HFF-Myc (cell line): ENCODE measurements at regions not wholly inside any gene's neighbourhood (a gene's known extent, or its start where the extent isn't known, plus 50 kb on each side); places are given as distances from the start of the nearest gene placed in this dataset.

Source experiments
- DNase-seq: peaks from one replicate; pipeline ENCODE4 v3.0.0-alpha.2; 2011; ENCODE audit warnings: low read depth; ENCODE audit errors: extremely low read depth
- H3K4me3 ChIP-seq: replicated peaks from 2 replicates; pipeline ENCODE4 v1.5.1; 2011; ENCODE audit warnings: low read depth, mild to moderate bottlenecking, control low read depth, low read length
- CTCF ChIP-seq: IDR thresholded peaks from 2 replicates; pipeline ENCODE4 v1.5.1; 2012; ENCODE audit warnings: mild to moderate bottlenecking, low read depth, low read length, control low read depth; ENCODE audit errors: missing control alignments

GRCh38 chr1:182245040-182245439 is 146.6 kb downstream of the GLUL start:
- TF ChIP-seq CTCF = no peak
- DNase-seq = no peak
- H3K4me3 ChIP-seq = no peak overlapping the region

GRCh38 chr1:182244451-182244850 is 147.1 kb downstream of the GLUL start:
- no peak for TF ChIP-seq CTCF
- H3K4me3 ChIP-seq = no peak overlapping the region
- no peak for DNase-seq

GRCh38 chr1:182242641-182243040 is 148.9 kb downstream of the GLUL start:
- no peak overlapping the region for H3K4me3 ChIP-seq
- no peak for TF ChIP-seq CTCF
- no peak for DNase-seq

GRCh38 chr1:182240085-182240484 is 151.5 kb downstream of the GLUL start:
- no peak overlapping the region for H3K4me3 ChIP-seq
- DNase-seq = no peak
- no peak for TF ChIP-seq CTCF

- no peak overlapping the region for H3K4me3 ChIP-seq
- no peak for DNase-seq
- TF ChIP-seq CTCF = no peak
Observed at GRCh38 chr1:182238421-182238820, 153.2 kb downstream of the GLUL start.

GRCh38 chr1:182237329-182237728 is 154.3 kb downstream of the GLUL start:
- no peak overlapping the region for H3K4me3 ChIP-seq
- DNase-seq = no peak
- TF ChIP-seq CTCF = no peak

GRCh38 chr1:182236651-182237077 is 154.9 kb downstream of the GLUL start:
- no peak overlapping the region for H3K4me3 ChIP-seq
- DNase-seq = no peak
- no peak for TF ChIP-seq CTCF
